Lower leg skin (tissue), 4 donors: ENCODE measurements at regions not wholly inside any gene's neighbourhood (a gene's known extent, or its start where the extent isn't known, plus 50 kb on each side); places are given as distances from the start of the nearest gene placed in this dataset.

ENCODE experiments used
- DNase-seq, 2 donors: peaks; one replicate each; pipeline ENCODE4 v3.0.0-alpha.2; 2019; ENCODE audit warnings: low spot score in 2 of 2
- H3K4me3 ChIP-seq: fragments of 200-600 bp; sonication (generic); 2 replicates; pipeline ENCODE4 v1.5.1; 2017; ENCODE audit warnings: mild to moderate bottlenecking, low read depth; ENCODE audit not compliant: poor library complexity, severe bottlenecking
- CTCF ChIP-seq, 3 donors: fragments of 450-650 bp; IDR thresholded peaks; one replicate each; pipeline ENCODE4 v1.5.1; 2016; ENCODE audit warnings: antibody characterized with exemption in 3 of 3, mild to moderate bottlenecking in 3 of 3, moderate library complexity in 2 of 3
- POLR2A ChIP-seq, 2 donors: fragments of 450-650 bp; IDR thresholded peaks; one replicate each; pipeline ENCODE4 v1.6.1; 2016 to 2017; ENCODE audit warnings: antibody characterized with exemption in 2 of 2, mild to moderate bottlenecking in 1 of 2, moderate library complexity in 1 of 2
- WGBS, 2 donors: methylation state at CpG; one replicate each; pipeline ENCODE4 v1.1.5; 2018; 5-methylcytosine and 5-hydroxymethylcytosine counted together
- intact Hi-C: fragments of 100-400 bp; cut with DNase I; formaldehyde crosslinking; loops from one replicate; pipeline ENCODE4 v1.15.0; 2023; ENCODE audit warnings: low total_unique reads

- TF ChIP-seq POLR2A (IDR thresholded peaks at IDR 0.05) = no peak
- TF ChIP-seq CTCF (IDR thresholded peaks at IDR 0.05) = no peak
- no peak for DNase-seq
- 83 to 91% methylated on average over 2 of the region's 2 CpGs for WGBS, 2 donors
- H3K4me3 ChIP-seq = no peak overlapping the region
- intact Hi-C loops = no loop called here
These were observed 560.1 kb downstream of the TDRD15 start for GRCh38 chr2:21683838-21684237.

DNA sequence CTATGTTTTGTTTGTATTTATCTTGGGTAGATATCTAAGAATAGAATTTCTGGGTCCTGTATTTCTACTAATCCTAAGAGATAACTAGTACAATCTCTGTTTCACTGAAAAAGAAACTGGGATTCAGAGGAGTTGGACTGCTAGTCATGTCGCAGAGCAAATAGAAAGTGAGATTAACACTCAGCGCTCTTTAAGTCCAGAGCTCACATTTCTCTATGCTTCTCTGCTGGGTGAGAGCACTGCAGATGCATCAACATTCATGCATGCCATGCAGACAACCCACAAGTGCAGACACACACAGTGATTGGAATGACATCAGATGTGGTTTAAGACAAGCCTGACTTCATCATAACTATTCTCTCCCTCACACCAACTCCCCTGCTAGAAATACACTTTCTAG, 563.8 kb downstream of the TDRD15 start:
- H3K4me3 ChIP-seq = no peak overlapping the region
- intact Hi-C loops = no loop called here
- TF ChIP-seq POLR2A (IDR thresholded peaks at IDR 0.05) = no peak
- no peak for TF ChIP-seq CTCF (IDR thresholded peaks at IDR 0.05)
- no peak for DNase-seq
- 97 to 99% methylated on average over 2 of the region's 2 CpGs for WGBS, 2 donors

GRCh38 chr2:21690005-21690404, 566.2 kb downstream of the TDRD15 start:
- TF ChIP-seq CTCF (IDR thresholded peaks at IDR 0.05) = no peak
- no peak for TF ChIP-seq POLR2A (IDR thresholded peaks at IDR 0.05)
- DNase-seq = no peak
- H3K4me3 ChIP-seq = no peak overlapping the region
- intact Hi-C loops = no loop called here

GRCh38 chr2:21693081-21693480, 569.3 kb downstream of the TDRD15 start:
- no peak for DNase-seq
- H3K4me3 ChIP-seq = no peak overlapping the region
- intact Hi-C loops = no loop called here
- no peak for TF ChIP-seq CTCF (IDR thresholded peaks at IDR 0.05)
- no peak for TF ChIP-seq POLR2A (IDR thresholded peaks at IDR 0.05)

- 88 to 90% methylated on average over 3 of the region's 3 CpGs for WGBS, 2 donors
- DNase-seq = no peak
- intact Hi-C loops = no loop called here
- TF ChIP-seq POLR2A (IDR thresholded peaks at IDR 0.05) = no peak
- no peak for TF ChIP-seq CTCF (IDR thresholded peaks at IDR 0.05)
- H3K4me3 ChIP-seq = no peak overlapping the region
These were observed 570.5 kb downstream of the TDRD15 start for GRCh38 chr2:21694079-21694878.

DNA sequence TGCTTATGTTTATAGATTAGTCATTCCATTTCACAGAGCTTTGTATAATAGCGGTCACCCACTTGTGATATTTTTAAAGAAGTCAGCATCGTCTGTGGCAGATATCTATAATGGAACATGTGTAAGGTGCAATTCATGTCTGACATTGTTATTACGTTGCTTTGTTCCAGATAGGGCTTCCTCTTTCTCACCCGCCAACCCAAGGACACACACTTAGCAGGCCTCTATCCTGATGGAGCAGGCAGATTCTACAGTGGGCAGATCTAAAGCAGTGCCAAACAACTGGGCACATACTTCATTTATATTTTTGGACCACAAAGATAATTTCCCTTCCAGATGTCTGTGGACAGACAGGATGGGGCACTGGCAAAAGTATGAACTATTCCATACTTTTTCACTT, 573.1 kb downstream of the TDRD15 start:
- no peak for TF ChIP-seq CTCF (IDR thresholded peaks at IDR 0.05)
- no peak for DNase-seq
- 84 to 89% methylated on average over 4 of the region's 4 CpGs for WGBS, 2 donors
- no peak overlapping the region for H3K4me3 ChIP-seq
- intact Hi-C loops = no loop called here
